Right hindlimb (tissue), 1 donor: ENCODE measurements at regions not wholly inside any gene's neighbourhood (a gene's known extent, or its start where the extent isn't known, plus 50 kb on each side); places are given as distances from the start of the nearest gene placed in this dataset.
"Not testable (repeated sequence)": the region's sequence is repeated elsewhere in the genome, so short reads cannot be mapped to it uniquely, and the experiment has no call there.

Source experiments
- DNase-seq: peaks from one replicate; pipeline ENCODE4 v3.0.0-alpha.2; 2018

GRCh38 chr1:60949154-60949825, 133.1 kb upstream of the NFIA start:
- no peak for DNase-seq

DNA sequence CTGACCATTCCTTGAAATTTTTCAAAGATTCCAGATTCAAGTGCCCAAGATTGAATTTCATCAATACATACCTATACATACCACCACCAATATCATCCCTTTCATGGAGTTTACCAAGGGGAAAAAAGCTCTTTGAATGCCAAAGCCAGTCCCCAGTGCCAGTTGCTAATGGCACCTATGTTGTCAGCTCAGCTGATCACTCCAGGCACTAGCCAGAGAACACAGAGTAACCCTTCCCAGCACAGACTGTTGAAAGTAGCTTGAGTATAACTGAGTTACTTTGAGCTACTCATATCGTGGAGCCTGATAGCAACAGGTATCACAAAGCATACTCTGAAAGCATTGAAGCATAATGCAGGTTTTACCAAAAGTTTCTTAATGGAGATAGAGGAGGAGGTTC, 133.9 kb upstream of the NFIA start:
- DNase-seq: no peak

DNA sequence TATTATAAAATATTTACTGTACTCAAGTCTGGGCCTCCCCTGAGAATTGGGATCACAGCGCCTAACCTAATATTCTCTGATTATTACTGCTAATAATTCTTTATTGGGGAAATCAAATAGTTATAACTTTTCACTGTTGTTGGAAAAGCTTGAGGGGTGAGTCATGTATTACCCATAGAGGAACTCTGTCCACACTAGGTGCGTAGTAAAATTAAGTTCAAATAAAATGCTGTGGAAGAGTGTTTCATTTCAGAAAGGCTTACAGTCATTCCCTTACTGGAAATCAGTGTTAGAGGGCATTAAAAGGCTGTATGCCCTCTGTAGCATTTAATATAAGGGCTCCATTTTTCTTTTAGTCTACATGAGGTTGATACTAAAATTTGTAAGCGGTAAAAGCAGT, 135.0 kb upstream of the NFIA start:
- no peak for DNase-seq

DNA sequence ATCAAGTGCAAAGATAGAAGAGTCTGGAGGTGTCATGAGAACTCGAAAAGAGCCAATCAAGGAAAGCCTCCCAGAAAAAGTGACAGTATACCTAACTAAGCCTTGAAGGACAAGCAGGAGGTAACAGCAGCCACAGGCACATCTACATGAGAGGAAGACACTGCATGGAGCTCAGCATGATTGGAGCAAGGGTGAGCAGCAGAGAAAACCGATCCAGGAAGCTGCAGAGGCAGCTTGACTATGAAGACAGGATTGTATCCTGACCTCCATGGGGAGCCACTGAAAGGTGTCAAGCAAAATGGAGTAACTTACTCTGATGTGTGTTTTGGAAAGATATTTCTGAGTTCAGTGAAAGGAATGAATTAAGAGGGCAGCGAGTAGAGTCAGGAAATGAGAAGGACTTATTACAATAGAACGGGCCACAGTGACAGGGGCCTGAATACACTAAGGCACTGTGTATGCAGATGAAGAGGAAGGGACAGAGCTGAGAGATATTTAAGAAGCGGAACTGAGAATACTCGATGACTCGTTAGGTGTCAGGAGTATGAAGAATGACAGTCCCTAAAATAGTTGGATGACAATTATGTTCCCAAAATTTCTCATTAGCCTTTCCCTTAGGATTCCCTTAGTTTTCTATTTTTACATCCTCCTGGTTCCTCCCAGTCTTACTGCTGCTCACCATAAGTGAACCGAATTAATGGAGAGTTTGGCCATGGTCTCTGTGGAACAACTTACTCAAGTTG, 139.3 kb upstream of the NFIA start:
- DNase-seq: no peak

GRCh38 chr1:60942291-60942690, 140.1 kb upstream of the NFIA start:
- DNase-seq: no peak

DNA sequence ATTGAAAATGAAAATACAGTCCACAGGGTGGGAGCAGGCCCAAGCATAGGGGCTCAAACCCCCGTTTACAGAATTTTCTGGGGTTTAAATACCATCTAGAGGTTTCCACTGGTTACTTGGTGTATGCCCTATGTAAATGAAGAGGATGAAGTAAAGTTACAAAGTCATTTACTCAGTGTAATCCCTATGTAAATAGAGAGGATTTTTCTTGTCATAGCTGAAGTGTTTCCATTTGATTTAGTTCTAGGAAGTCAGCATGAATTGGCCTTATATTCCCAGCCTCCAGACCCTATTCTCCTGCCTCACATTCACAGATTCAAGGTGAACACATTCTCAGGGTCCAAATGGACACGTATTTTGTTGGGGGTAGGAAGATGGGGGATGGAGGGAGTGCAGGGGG, 141.7 kb upstream of the NFIA start:
- DNase-seq: not testable (repeated sequence)

DNA sequence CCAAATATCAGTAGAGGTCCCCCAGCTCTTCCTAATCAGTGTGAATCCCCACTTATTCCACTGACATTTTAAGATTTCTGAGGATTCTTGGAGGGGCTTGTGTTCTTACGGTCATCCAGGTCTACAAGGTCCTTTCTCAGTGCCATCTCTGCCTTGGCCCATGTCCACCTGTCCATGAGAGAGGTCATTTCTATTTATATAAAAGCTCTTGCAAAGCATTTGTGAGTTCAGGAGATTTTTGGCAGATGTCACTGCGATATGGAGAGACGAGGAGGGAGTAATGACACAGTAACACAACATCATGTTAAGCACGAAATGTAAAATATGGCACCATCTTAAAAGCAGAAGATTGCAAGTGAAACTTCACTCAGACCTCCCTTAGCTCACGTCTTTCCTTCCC, 144.6 kb upstream of the NFIA start:
- no peak for DNase-seq

- DNase-seq: no peak
Measured at GRCh38 chr1:60936591-60937342, 145.6 kb upstream of the NFIA start.

- no peak for DNase-seq
Measured at GRCh38 chr1:60936163-60936562, 146.2 kb upstream of the NFIA start.

DNA sequence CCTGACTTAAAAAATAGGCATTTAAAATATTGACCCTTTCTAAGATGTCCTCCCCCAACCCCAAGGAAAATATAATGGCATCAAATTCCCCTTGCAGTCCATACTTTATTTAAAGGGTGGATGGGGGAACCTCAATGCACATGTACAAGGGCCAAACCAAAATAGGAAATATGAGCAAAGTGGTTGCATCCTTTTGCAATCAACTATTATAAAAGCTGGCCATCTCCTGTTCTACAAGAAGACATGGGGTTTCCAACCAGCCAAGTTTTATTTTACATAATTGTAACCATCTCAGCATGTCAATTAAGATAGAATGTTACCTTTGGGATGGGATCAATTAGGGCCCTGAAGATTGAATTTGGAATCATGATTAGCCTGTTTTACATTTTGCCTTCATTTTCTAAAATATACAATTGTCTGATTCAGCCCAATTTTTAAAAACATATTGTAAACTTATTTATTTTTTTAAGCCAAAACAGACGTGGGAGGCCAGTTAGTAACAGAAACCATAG, 146.7 kb upstream of the NFIA start:
- no peak for DNase-seq

GRCh38 chr1:60930130-60930529, 152.2 kb upstream of the NFIA start:
- no peak for DNase-seq

GRCh38 chr1:60924964-60925798, 157.2 kb upstream of the NFIA start:
- DNase-seq: no peak

DNA sequence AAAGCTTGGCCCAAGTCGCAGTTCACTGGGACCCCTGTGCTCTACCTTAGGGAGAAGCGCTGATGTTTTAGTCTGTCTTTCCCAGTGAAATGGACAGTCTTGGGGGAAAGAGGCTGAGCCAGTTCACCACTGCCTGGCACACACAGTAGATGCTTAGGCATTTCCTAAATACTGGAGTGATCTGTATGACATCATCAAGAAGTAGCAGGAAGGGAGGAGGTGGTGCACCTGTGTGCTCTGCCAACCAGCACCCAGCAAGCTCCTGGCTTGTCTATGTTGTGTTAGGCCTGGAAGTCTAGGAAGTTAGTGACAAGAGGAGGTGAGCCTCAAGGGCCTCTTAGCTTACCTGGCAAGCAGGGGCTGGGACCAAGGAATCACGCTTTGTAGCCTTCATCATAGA, 158.2 kb upstream of the NFIA start:
- no peak for DNase-seq

GRCh38 chr1:60923389-60924087, 158.8 kb upstream of the NFIA start:
- no peak for DNase-seq

- DNase-seq: no peak
Measured at GRCh38 chr1:60922304-60922703, 160.1 kb upstream of the NFIA start.

DNA sequence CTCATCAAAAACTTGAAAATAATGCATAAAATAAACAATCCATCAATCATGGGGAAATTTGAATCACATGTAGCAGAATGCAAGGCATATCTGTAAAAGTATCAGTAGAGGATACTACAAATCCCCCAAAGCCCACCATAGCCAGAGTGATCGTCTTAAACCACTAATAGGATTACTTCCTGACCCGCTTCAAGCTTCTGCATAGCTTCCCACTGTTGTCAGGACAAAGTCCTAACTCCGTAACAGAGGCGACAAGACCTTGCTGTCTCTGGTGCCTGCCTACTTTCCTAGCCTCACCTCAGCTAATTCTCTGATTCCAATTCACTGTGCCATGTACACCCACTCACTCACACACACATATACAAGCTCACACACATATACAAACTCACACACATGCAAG, 161.2 kb upstream of the NFIA start:
- DNase-seq: no peak

DNA sequence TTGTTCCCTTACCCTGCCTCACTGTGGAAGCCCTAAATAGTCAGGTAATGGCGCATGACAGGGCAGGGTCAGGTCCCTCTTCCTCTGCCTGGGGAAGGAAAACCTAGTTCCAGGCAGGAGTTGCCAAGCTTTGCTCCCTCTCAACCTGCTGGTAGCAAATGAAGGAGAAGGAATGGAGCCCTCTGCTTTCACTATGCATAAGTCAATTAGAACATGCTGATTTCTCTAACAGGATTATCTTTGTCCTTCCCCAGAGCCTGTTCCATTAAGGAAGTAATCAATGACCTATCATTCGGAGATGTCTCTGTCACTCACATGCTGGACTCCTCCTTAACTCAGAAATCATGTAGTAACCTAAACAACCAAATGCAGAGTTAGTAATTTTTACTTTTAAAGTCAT, 161.8 kb upstream of the NFIA start:
- no peak for DNase-seq

DNA sequence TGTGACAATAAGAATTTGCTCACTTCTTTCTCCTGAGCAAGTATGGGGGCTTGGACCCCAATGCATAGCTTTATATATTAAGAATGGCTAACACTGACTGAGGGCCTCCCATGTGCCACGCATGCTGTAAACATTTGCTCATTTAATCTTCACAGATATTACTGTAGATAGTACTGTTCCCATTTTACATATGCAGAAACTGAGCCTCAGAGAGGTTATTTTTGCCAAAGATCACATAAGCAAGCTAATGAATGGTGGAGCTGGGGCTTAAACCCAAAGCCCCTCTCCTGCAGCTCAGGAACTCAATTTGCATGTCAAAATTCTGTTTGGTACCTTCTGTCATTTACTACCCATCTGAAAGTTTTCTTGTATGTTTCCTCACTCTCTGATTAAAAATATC, 163.5 kb upstream of the NFIA start:
- no peak for DNase-seq

GRCh38 chr1:60916906-60917305, 165.5 kb upstream of the NFIA start:
- DNase-seq: no peak

- no peak for DNase-seq
Measured at GRCh38 chr1:60916199-60916598, 166.2 kb upstream of the NFIA start.

GRCh38 chr1:60915441-60915840, 166.9 kb upstream of the NFIA start:
- DNase-seq: no peak

DNA sequence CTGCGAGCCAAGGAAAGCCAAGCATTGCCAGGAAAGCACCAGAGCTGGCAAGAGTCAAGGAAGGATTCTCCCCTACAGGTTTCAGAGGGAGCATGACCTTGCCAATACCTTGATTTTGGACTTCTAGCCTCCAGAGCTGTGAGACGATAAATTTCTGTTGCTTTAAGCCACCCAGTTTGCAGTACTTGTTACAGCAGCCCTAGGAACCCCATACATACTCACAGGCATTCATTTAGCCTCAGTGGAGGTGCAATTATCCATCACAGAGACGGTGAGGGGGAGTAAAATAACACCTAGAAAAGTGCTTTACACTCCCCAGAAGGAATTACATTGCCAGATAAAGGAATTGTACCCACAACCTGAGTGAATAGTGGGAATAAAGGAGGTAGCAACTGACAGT, 167.4 kb upstream of the NFIA start:
- DNase-seq: no peak
